ENCODE measurements at regions not wholly inside any gene's neighbourhood (a gene's known extent, or its start where the extent isn't known, plus 50 kb on each side); places are given as distances from the start of the nearest gene placed in this dataset.

DNA sequence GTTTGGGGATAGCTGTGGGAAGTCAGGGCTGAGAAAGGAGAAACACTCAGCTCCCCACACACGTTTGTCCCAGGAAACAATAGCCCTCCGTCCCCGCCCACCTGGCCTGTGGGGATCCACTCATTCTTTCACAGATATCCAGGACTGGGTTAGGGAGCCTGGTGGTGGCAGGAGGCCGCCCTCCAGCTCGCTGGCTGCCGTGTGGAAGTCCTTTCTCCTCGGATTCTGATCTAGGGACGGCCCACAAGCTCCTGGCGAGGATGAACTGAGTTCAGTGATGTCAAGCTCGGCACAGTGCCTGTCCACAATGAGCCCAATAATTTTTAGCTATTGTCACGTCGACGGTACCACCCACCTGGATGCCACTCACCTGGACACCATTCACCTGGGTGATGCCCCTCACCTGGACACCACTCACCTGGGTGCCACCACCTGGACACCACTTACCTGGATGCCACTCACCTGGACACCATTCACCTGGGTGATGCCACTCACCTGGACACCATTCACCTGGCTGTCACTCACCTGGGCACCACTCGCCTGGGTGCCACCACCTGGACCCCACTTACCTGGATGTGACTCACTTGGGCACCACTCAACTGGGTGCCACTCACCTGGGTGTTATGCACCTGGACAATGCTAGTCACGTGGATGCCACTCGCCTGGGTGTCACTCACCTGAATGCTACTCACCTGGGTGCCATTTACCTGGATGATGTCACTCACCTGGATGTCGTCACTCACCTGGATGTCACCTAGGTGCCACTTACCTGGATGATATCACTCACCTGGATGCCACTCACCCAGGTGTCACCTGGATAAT lies 172.5 kb upstream of the FOXF1 start:
- TF ChIP-seq POLR2AphosphoS5 (IDR thresholded peaks at IDR 0.05) (no peak), CTCF (IDR thresholded peaks at IDR 0.05) (no peak)
